ENCODE measurements at regions not wholly inside any gene's neighbourhood (a gene's known extent, or its start where the extent isn't known, plus 50 kb on each side); places are given as distances from the start of the nearest gene placed in this dataset.
"Not testable (repeated sequence)": the region's sequence is repeated elsewhere in the genome, so short reads cannot be mapped to it uniquely, and the experiment has no call there.

DNA sequence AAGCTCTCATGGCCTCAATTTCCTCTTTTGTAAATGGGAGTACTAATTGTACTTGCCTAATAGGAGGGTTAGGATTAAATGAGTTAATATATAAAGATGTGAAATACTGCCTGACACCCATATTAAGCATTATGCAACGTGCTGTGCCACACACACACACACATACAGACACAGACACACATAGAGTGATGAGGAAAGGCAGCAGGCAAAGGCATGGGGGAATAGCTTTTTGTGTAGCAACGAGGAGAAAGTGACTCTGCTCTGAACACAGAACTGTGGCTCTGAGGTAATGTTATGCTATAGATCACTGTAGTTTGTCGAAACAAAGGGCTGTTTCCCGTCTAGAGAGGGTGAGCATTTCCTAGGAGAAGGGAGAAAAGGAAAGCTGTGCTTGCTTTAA, 233.3 kb upstream of the SLCO3A1 start:
- DNase-seq (ENCODE audit: low spot score) = no peak

DNA sequence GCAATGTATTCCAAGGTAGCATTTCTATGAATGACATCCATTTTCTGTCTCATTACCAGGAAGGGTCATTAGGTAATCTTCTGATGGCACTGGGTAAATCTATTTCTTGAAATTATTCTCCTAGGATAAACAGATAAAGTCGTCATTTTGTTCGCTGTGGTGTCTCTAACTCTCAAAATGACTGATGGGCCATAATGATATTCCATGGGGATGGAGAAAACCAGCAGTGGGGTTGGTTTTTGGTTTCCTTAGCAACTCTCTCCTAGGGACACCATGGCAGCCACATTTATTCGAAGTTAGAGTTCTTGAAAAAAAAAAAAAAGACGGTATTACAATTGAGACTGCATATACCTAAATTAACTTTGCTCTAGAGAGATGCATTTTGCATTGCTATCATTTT, 231.3 kb upstream of the SLCO3A1 start:
- DNase-seq (ENCODE audit: low spot score) = no peak

DNA sequence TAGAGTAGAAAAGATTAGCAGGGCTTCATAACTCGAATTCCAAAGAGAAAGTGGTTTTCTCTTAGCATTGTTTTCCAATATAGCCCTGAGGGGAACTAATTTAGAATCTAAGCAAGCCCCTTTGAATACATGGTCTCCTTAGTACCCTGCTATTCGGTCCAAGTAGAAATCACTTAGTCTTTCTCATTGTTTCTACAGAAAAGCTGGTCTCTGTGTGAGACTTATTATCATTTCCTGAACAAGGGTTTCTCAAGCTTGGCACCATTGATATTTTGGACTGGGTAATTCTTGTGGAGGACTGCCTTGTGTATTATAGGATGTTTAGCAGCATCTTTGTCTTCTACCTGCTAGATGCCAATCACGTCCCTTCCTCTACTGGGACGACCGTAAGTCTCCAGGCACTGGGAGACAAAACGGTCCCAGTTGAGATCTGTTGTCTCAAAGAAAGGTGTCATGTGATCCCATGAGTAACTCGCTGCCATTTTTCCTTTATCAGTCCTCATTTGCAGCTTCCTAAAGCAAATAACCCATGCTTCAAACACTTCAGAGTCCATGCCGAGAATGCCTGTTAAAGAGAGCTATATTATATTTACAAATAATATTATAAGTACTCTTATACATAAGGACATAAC, 230.7 kb upstream of the SLCO3A1 start:
- DNase-seq (ENCODE audit: low spot score) = no peak

DNA sequence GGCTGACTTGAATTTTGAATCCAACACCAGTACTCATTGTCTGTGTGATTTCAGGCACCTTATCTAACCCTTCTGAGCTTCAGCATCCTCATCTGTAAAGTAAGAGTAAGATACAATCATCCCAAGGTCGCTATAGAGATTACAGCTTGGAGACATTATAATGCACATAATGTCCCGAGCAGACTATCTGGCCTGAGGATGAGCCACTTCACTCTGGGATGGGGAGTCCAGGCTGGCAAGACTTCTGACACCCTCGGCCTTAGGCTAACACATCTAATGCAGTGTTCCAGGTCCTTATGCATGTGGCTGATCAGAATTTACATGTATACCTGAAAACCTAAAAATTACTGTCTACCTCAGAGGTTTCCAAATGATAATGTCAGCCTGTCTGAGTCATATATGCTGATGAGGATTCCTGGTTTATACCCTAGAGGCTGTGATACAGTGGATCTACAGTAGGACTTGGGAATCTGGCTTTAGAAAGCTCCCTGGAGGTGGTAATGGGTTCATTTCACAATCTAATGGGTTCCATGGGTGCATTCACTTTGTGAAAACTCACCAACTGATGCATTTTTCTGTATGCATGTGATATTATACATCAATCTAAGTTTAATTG, 229.0 kb upstream of the SLCO3A1 start:
- DNase-seq (ENCODE audit: low spot score) = peak; percentile 18

DNA sequence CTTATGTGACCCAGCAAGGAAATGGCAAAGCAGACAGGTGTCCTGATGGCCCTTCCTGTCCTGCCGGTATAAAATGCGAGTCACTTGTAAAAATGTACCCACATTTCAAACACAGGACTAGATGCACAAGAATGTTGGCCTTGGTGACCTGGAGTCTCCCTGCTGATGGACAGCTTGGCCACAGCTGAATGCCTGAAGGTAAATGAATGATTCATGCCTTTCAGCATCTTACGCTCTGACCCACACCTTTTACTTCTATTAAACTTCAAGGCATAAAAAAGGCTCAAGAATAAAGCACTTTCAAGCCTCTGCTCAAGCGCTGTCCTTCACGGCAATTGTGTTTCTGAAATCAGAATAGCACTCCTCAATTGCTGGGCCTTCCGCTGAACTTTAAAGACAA, 228.0 kb upstream of the SLCO3A1 start:
- DNase-seq (ENCODE audit: low spot score) = peak; percentile 89

DNA sequence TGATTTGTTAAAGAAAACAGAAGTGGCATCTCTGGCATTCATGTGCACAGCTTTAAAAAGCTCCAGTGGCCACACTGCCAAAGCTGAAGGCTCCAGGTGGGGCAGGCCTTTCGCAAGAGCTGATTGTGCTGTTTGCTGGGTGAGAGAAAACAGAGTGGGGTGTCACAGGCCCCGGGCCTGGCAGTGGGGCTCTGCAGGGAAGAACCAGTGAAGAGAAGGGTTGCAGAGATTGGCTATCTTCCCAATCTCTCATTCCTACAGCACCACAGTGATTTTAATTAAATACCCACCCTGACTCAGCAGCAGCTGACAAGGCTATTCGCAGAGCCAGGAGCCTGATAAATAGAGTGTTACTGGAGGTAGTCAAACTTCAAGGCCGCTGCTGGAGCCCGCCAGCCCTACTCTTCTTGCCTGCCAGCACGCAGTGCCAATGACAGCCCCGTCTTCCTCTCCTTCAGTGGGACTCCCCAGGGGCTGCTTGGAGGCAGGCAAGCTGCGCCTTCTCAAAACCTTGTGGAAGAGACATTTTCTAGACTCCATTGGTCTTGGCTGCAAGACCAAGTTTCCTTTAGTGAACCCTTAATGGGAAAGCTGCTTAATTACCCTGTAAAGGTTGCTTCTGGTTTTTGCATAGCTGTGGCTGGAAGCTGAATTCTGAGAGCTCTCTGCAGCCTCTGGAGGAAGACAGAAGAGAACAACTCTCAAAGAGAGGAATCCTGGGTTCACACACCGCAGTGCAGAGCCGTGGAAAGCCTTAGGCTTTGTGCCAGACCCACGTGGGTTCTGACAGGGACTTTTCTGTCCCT, 225.8 kb upstream of the SLCO3A1 start:
- peak; percentile 44 for DNase-seq (ENCODE audit: low spot score)

DNA sequence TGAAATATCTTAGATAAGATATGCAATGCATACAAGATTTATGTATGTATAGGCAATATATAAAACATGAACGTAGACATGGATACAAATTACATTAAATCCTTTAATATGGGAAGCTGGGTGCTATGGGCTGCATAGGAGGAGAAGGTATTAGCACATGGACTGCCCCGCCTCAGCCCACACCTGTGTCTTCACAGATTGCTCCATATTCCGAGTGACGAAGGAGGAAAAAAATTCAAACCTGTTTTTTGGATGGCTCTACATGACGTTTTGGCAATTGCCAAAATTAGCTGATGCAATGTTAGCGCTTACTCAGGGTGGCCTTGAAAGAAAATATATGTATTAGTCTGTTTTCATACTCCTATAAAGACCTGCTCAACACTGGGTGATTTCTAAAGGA, 223.4 kb upstream of the SLCO3A1 start:
- no peak for DNase-seq (ENCODE audit: low spot score)

DNA sequence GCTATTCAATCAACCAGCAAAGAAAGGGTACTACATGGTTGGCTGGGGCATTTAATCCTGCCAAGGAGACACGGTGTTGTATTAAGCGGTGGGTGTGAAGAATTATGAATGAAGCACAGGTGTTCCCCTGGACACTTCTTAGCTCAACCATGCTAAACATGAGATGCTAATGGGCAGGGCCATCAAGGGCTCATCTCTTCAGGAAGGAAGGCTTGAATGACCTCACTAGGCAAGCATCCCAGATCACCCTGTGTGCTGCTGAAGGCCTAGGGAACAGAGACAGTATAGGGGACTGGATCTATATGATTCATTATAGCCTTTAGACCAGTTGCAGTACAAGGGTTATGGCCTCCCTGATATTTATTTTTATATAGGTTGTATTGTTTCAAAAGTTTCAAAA, 221.3 kb upstream of the SLCO3A1 start:
- DNase-seq (ENCODE audit: low spot score) = peak; percentile 46

DNA sequence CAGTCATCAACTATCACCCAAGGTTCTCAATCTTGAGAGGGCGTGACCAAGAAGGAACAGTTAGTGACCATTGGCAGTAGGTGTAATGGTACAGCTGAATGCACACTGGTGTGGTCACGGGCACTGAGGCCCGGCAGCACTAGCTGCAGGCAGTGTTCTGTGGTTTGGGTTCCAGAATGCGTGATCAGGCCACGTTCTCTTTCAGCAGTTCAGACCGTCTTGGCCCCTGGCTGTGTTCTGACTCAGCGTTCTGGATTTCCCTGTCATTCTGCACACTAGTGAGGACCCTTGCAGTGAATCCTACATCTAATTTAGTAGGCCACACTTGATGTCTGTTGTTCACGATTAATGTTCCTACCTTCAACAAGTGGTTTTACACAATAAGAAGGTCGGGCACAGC, 220.5 kb upstream of the SLCO3A1 start:
- peak; percentile 68 for DNase-seq (ENCODE audit: low spot score)

DNA sequence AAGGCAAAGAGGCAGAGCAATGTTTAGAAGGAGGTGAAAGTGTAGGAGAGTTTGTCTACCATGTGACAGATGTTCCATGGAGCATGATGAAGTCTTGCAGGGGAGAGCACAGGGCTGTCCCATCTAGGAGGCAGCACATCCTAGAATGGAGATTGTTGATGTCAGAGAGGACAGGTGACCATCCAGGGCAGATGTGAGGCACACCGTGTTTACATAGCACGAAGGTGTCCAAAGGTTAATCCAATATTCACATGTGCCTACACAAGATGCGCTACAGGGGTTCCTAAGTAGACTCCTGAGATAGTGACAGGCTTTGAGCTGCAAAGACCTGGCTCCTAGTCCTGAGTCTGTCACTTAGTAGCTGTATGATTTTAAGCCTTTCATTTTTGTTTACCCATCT, 219.3 kb upstream of the SLCO3A1 start:
- no peak for DNase-seq (ENCODE audit: low spot score)

DNA sequence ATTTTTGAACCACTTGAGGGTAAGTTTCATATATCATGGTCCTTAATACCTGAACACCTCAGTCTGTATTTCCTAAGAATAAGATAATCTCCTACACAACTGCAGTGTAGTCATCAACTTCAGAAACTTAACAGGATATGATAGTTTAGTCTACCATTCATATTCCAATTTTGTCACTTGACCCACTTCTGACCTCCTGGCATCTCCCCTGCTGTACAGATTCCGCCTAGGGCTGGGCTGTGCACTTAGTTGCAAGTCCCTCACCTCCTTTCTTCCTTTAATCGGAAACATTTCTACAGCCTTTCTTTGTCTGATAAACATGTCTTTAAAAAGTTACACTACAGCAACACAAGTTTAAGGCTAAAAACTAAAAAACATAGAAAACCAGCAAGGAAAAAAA, 218.4 kb upstream of the SLCO3A1 start:
- no peak for DNase-seq (ENCODE audit: low spot score)

DNA sequence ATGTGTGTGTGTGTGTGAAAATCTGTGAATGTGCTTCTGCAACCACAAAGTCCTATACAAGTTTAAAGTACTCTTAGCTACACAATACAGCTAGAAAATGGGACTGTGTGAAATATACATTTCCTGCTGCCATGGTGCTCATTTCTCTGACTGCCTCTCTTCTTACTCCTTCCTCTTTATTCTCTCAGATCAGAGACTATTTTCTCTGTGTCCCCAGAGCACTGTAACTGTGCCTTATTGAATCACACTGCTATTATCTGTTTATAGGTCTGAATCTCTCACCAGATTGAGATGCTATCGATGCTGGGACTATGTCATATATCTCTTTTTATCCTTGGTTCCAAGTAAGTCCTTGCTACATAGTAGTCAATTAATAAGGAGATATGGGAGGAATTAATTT, 217.9 kb upstream of the SLCO3A1 start:
- no peak for DNase-seq (ENCODE audit: low spot score)

DNA sequence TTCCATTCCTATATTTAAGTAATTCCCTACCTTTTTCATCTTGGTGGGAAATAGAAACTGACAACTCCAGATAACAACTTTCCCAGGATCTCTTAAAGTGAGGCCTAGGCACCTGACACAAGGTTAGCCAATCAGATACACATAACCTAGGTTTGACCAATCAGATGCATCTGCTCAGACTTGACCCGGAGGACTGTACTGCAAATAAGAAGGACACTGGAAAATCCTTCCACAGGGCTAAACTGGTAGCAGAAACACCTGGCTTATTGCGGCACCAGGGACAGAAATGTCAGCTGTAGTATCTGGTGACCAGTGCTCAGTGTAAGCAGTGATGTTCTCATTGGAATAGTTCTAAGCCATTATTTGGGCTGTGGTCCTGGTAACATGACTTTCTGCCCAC, 204.5 kb upstream of the SLCO3A1 start:
- no peak for DNase-seq (ENCODE audit: low spot score)

DNA sequence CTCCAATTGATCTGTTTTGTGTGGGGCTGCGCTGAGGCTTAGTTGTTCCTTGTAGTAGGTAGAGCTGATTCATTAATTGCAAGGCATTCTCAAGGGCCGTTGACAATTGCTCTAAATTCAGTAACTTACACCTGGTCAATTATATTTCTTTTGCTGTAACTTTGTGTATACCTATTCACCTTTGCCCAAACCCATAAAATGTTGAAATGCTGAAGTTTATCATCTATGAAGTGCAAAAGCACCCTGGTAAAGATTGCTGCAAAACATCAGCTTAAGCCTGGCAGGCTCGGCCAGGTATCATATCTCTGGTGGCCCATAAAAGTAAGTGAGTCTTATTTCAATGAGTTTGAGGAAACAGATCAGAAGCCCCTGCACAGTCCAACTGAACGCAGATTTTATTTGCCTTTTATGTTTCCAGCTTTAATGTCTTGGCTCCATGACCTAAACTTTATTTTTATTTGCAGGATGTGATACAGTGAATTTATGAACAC, 203.6 kb upstream of the SLCO3A1 start:
- DNase-seq (ENCODE audit: low spot score) = no peak

DNA sequence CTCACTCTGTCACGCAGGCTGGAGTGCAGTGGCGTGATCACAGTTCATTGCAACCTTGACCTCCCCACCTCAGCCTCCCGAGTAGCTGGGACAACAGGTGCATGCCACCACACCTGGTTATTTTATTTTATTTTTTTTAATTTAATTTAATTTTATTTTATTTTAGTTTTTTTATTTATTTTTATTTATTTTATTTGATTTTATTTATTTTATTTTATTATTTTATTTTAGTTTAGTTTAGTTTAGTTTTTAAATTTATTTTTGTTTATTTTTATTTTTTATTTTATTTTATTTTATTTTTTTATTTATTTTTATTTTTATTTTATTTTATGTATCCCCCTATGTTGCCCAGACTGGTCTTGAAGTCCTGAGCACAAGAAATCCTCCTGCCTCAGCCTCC, 202.3 kb upstream of the SLCO3A1 start:
- DNase-seq (ENCODE audit: low spot score) = no peak

DNA sequence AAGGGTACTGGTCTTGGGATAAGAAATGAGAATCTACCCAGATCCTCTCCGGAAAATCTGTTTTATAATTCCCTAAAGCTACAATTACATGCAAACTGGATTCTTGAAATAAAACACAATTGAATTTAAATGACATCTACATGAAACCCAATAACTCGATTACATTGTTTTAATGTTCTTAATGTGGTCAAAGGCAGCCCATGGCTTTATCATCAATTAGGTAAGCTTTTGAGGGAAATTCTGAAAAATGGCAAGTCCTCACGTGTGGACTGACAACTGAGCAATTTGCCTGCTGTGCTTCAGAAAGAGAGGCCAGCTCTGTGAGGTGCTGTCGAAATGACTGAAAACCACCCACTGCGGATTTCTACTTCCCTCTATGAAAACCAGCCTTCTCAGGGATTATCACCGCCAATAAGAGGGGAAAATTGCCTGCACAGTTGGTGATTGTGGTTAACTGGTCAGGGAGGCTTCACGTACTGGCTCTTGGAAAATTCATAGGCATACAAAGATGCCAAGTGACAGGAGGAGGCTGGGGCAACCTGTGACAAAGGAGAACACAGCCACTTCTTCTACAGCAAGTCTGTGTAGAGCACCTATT, 200.8 kb upstream of the SLCO3A1 start:
- no peak for DNase-seq (ENCODE audit: low spot score)

DNA sequence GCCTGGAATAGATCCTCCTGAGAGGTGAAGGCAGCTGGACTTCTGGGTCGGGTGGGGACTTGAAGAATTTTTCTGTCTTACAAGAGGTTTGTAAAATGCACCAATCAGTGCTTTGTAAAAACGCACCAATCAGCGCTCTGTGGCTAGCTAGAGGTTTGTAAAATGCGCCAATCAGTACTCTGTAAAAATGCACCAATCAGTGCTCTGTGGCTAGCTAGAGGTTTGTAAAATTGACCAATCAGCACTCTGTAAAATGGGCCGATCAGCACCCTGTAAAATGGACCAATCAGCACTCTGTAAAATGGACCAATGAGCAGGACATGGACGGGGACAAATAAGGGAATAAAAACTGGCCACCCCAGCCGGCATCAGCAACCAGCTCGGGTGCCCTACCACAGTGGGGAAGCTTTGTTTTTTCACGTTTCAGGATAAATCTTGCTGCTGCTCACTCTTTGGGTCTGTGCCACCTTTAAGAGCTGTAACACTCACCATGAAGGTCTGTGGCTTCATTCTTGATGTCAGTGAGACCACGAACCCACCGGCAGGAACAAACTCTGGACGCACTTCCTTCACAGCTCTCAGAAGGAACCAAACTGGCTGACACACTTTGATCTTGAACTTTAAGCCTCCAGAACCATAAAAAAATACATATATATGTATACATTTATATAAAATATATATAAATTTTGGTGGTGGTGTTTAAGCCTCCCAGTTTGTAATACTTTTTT, 197.8 kb upstream of the SLCO3A1 start:
- DNase-seq (ENCODE audit: low spot score) = not testable (repeated sequence)

DNA sequence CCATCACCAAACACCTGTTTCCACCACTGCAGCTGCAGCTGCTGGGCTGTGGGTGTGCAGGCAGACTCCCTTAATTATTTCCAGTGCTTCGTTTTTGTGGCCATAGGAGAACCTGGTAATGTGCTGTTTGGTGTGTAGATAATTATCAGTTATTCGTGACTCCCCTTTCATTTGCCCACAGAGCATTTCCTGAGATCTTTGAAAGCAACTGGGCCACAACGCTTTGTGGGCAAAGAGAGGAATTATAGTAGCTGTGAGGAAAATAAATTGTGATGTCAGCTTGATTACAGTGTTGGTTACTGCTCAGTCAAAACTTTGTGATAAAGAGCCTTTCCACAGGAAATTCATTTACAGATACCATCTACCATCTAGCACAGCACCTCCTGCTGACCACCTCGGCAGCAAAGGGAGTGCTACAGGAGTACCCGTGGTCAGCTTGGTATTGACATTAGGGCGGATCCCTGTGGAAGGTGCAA, 193.3 kb upstream of the SLCO3A1 start:
- no peak for DNase-seq (ENCODE audit: low spot score)

DNA sequence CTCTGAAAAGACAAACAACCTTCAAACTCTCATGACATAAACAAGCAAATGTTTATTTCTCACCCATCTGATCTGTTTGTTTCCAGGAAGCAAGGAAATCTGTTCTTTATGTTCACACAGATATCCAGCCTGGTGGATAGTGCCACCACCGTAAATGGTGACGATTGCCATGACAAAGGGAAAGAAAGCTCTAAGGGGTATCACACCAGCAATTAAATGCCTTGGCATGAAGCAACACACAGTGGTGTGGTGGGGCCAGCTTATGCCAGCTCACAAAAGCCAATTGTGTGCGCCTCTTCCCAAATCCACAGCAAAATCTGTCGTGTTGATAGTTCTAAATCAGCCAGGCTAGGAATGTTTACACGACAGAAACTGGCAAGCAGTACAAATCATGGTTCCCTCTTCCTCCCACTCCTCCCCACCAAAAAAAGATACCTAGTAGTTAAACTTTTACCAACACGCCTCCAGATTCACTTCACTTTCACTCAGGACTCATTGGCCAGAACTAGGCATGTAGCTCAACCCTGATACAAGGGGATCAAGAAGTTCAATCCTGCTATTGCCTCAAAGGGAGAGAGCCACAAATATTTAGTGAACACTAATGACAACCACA, 189.2 kb upstream of the SLCO3A1 start:
- no peak for DNase-seq (ENCODE audit: low spot score)

DNA sequence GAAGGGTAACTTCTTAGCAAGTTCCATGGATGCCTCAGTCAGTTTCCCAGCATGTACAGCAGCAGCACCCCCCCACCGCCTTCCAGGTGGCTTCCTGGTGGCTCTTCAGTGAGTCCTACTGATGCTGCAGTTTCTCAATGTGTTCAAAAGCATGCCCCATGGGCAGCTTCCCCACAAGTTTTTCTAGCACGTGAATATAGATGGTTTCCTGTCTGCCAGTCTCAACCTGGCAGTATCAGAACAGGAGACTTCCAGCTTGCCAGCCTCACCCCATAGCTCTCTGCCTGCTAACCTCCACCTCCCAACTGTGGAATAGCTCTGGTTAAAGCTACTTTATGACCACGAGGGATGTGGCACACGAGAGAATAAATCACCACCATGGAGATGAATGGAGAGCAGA, 188.3 kb upstream of the SLCO3A1 start:
- no peak for DNase-seq (ENCODE audit: low spot score)

DNA sequence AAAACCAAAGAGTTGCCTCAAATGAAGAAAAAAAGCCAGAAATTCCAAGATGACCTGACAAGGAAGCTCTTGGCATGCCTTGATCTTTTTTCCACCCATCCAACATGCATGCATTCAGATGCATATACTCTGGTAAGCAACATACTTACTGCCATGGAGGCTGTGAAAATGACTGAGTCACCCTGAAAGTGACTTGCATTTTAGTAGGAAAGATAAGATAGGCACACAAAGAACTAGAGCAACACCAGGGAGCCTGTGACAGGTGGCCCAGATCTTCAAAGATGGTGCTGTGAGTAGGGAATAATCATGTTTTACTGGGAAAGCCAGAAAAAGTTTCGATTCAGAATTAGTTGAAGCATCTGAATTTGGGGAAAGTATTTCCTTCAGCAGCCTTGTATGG, 185.1 kb upstream of the SLCO3A1 start:
- no peak for DNase-seq (ENCODE audit: low spot score)

DNA sequence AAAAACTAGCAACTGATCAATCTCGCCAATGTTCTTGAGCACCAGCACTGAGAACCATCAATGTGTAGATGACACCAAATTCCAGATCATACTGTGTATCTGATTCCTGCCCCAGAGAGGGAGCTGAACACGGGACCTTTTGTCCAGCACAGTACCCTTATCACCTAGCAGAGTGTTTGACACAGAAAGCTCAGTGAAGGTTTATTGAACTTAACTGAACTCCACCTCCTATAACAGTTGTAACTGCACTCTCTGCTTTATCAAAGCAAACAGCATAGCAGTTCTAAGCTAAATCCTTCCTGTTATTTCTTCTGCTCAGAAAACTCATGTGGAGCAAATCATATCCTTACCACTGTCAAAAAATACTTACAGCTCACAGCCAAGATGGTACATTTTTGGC, 183.4 kb upstream of the SLCO3A1 start:
- no peak for DNase-seq (ENCODE audit: low spot score)

Data from kidney tubule cell (primary cell).